HCEC 1CT (cell line): ENCODE measurements at regions not wholly inside any gene's neighbourhood (a gene's known extent, or its start where the extent isn't known, plus 50 kb on each side); places are given as distances from the start of the nearest gene placed in this dataset.
"Not testable (repeated sequence)": the region's sequence is repeated elsewhere in the genome, so short reads cannot be mapped to it uniquely, and the experiment has no call there.

Source experiments
- DNase-seq: peaks from one replicate; pipeline ENCODE4 v3.0.0-alpha.2; 2017

DNA sequence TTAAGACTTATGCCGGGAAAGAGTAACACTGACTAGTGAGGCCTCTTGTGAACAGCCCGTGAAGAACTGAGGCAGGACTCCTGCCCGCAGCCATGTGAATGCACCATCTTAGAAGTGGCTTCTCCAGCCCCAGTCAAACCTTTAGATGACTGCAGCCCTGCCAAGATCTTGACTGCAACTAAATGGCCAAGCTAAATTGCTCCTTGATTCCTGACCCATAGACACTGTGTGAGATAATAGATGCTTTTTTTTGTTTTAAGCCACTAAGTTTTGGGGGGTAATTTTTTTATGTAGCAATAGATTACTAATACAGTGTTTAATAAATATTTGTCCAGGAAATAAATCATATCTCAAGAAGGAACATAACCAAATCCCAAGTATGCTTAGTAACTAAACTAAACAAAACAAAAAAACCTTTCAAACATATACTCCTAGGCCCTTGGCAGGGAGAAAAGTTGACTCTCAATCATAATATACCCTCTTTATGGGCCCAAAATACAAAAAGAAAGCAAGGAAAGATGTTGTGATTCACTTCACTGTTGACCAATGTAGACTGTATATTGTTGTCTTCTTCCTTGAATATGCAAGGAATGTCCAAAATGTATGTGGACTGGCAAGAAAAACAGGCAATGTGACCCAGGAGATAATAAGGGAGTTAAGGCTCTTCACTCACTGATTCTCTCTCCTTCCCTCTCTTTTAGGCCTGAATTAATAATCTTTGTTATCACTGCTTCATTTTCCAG lies 79.7 kb upstream of the ZNF366 start:
- peak; percentile 23 for DNase-seq

DNA sequence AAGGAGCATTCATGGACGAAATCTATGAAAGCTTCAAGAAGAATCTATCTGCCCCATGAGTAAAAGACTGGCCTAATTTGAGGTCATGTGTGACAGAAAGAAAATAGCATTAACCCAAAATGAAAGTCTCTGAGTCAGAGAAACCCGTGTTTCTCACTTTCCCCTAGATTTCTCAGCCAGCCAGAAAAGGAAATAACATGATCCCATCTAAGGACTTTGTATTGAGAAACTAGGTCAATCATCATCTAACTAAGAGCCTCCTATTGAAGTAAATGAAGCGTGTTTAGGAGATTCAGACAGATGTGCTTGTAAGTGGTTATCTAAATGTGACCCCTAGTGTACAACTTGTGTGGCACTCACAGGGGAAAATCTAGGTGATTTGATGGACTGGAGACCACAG lies 77.3 kb upstream of the ZNF366 start:
- DNase-seq = peak; percentile 63

DNA sequence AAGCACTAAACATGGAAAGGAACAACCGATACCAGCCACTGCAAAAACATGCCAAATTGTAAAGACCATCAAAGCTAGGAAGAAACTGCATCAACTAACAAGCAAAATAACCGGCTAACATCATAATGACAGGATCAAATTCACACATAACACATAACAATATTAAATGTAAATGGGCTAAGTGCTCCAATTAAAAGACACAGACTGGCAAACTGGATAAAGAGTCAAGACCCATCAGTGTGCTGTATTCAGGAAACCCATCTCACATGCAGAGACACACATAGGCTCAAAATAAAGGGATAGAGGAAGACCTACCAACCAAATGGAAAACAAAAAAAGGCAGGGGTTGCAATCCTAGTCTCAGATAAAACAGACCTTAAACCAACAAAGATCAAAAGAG lies 72.1 kb upstream of the ZNF366 start:
- not testable (repeated sequence) for DNase-seq

DNA sequence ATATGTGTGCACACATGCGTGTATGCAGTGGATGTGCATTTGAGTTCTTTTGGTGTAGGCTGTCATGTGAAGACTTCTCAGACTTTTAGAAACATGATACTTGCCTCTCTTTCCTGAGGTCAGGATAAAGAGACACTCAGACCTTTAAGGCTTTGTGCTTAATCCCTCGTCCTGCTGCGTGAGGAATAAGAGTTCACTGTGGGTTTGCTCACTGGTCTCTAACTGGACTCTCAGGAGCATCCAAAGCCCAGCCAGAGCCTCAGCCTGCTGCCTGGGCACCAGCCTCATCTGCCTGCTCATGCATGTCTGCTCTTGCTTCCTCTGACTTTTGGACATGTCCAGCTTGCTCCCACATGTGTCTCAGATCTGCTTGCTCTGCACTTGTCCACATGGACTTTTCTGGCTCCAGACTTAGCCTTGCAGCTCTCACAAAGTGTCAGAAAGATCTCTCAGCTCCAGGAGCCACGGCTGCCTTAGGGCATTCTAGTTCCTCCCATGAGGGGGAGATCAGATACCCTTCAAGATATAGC lies 65.1 kb upstream of the ZNF366 start:
- DNase-seq = no peak

DNA sequence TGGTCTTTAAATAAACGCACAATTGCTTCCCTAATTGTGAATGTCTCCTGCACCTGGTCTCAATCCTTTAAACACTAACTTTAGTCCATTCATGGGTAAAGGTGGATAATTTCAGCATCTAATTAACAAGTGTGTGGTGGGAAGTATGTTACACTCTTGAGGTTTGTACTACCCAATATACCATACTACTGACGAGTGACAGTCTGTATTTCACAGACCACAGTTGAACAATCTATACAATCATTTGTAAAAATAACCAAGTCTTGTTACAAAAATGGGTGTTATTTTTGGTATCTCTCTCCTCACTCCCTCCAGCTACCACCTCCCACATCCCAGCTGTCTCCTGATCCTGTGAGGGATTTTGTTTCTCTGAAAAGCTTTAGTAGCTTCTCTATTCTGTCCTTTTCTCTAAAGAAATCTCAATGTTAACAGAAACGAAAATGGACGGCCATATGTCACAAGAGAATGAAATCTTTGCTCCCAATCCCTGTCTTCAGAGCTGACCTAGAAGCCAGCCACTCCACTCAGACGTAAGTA lies 62.3 kb upstream of the ZNF366 start:
- DNase-seq = no peak

DNA sequence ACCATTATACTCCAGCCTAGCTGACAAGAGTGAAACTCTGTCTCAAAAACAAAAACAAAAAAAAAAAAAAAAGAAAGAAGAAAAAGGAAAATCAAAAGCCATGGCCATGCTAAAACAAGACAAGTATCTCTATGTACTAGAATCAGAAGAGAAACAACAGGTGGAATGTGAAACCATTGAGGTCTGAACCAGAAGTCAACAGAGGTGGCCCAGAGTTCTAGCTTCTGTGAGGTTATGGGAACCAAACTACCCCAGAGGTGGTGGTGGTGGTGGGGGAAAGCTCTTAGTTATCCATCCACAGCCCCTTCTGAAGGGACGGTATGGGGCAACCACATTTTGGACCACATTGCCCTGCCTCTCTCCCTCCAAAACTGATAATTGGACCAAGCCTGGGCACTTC lies 59.5 kb upstream of the ZNF366 start:
- DNase-seq = no peak

DNA sequence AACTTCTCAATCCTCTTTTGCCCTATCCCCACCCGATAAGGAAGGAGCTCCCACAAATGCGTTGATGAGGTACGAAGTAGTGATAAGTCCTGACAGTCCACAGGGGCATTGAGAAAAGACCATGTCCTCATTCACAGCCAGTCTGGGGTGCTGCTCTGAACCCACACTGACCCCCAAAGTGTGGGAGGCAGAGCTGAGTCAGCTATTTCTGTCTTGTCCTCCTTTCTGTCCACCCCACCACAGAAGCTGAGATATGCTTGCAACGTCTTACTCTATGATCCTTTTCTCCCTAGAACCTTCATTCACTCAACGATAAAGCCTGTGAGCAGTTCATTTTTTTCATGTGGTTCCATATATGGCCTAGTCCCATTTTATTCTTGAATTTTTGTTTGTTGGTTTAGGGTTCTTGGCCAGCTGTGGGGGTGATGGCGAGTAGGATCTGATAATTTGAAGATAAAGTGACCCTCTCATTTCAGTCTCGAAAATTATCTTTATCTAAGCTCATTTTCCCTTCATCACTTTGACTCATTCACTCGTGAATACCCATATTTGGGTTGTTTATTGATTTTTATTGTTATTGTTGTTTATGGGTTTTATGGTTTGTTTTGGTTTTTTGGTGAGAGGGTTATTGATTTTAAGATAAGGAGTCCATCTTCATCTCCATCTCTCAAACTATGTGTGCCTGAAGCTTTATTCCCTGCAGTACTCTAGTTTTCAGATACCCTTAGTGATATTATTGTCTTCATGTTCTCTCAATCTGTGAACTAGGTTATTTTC lies 58.5 kb upstream of the ZNF366 start:
- no peak for DNase-seq

DNA sequence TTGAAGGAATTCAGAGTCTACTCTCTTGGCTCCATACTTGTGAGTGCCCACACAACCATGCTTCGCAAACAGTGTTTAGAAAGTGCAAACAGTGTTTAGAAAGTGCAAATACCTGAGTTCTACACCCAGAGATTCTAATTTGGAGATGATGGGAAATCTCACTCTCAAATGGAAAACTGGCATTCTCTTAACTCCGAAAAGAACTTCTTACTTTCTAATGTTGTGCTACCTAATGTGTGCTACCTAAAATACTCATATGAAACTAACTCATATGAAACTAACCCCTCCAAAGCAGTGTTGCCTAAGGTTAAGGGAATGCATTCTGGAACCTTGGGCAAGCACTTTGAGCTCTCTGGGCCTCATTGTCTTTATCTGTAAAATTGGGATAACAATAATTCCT lies 55.5 kb upstream of the ZNF366 start:
- no peak for DNase-seq

DNA sequence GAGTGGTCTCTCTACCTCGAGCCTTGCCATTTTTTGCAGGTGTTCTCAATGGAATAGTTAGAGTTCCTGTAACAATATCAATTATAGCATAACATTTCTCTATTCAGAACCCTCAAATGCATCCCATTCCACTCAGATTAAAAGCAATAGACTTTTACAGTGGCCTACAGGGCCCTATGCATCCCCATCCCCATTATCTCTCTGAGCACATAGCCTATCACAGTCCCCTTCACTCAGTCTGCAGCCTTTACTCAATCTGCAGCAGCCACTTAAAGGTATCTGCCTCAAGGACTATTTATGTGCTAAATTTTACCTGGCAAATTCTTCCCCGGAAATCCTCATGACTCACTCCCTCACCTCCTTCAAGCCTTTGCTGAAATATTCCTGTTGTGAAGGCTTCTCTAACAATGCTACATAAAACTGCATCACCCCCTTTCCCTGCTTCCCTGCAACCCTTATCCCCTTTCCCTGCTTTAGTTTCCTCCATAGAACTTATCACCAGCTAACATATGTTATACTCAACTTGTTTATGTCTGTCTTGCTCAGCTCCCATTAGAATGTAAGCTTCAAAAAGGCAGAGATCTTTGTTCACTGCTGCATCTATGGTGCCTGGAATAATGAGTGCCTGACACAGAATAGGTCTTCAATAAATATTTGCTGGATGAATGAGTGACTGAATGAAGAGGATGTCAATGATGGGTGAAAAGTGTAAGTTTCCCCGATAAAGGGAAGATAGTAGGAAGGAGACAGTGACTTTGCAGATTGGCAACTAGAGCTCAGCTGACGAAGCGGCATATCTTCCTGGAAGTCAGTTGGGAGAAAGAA lies 54.1 kb upstream of the ZNF366 start:
- no peak for DNase-seq

DNA sequence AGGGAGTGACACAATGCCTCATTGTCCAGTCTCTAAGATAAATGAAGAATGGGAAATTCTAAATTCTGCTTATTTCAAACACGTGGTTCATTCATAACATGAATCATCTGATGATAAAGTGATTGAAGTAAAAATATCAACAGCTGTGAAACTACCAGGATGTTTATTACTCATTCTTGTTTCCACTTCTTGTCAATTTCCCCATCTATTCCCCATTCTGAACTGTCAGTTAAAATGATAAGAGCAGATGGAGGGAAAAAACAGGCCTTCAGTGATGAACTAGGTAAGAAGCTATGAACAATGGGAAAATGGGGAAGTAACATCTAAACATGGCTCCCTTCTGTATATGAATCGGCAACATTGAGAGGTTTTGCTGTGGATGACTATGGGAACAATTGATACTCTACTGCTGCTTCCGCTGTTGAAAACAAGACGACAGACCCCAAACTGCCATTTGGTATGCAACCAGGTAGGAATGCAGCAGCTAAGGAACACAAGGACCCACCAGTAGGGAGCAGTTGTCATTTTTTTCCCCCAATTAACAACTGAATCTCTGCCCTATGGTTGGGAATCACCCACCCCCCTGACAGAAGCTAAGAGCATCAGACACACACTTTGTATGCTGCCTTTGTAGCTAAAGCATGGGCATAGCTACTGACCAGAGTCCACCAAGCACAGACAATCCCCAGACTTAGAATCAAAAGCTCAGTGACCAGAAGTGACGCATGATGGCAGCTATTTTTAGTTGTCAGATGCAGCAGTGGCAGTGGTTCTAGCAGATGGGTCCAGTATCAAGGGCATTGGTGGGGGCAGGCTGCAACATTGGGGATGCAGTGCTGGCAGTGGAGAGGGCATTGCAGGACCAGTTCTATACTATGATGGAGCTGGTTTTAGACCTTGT lies 52.9 kb upstream of the ZNF366 start:
- DNase-seq = peak; percentile 40

DNA sequence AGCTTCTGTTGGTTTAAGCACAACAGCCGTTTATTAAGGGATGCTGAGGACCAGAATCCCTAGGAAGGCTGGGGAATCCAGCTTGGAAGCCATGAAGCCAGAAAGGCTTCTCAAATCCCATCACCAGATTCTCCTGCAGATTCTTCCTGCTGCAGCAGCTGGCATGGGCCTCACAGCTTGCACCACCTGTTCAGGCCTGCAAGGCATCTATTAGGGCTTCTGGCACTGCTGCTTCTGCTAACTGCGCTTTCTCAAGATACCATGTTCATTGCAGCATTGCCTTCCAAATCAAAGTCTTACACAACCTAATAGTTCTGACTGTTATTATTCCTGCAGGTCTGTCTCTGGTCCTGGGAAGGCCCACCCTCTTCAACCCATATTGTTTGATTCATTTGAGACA lies 51.2 kb upstream of the ZNF366 start:
- DNase-seq = no peak

DNA sequence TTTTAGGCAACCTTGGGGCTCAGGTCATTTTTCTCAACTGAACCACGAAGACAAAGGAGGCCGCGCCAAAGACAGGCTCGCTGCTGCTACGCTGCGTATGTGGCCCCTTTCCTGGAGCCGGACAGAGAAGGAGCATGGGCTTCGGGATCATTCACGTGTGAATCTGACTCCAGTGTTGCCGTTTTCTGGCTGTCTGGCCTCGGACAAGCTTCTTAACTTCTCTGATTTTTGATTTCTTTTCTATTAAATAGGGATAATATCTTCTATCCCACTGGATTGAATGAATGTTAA lies 50.8 kb upstream of the ZNF366 start:
- no peak for DNase-seq

DNA sequence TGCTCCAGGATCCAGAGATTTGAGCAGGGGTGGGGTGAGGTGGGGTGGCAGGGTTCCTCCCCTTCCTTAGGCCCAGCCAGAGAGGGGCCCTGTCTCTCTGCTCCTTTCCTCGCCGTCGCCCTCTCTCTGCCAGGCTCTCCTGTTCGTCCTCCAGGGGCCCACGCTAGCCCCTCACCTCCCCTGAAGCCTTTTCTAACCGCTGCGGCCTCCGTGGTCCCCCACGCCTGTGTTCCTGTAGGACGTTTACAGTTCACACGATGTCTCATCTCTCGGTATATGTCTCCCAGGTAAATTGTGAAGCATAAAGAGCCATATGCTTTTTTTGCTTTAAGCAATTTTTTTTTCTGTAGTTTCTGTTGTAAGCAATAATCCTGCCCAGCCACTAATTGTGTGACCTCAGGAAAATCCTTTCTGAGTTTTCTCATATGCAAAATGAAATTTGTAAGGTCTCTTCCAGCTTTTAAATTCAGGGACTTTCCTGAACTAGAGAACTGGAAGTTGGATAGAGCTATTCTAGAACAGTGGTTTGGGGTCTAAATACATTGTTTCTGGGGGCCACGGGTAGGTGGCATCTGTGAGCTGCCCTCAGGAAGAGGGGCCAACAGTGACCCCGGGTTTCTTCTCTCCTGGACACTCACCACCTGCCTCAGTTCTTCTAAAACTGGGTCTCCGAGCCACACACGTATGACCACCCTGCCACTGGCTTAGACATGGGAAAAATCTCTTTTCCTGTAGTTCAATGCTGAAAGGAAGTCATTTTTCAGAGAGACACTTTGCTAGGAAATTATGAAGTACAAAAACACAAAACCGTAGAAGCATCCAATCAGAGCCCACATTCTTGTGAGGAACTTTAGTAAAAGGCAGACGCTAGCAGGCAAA lies 50.2 kb upstream of the ZNF366 start:
- no peak for DNase-seq
